Kidney glomerular epithelial cell (primary cell): ENCODE measurements at regions not wholly inside any gene's neighbourhood (a gene's known extent, or its start where the extent isn't known, plus 50 kb on each side); places are given as distances from the start of the nearest gene placed in this dataset.
"Not testable (repeated sequence)": the region's sequence is repeated elsewhere in the genome, so short reads cannot be mapped to it uniquely, and the experiment has no call there.

Experiments
- DNase-seq: peaks from one replicate; lab custom pipeline; 2025; lab: John Stamatoyannopoulos, UW

DNA sequence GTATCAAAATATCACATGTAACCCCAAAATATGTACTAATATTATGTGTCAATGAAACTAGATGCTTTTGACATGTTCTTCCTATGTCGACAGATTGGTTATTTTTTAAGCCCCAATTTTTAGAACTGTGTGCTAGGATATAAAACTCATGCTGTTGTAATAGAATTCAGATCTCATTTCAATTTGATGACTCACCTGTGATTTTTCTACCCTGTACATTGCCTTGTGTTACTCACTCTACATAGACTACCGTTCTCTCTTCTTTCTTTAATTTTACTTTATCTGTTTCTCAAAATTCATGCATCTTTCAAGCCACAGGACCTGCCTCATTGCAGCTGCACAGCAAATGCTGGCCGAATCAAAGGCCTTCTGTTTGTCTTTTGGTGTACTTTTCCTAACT, 284.5 kb downstream of the MAT2B start:
- DNase-seq = no peak

DNA sequence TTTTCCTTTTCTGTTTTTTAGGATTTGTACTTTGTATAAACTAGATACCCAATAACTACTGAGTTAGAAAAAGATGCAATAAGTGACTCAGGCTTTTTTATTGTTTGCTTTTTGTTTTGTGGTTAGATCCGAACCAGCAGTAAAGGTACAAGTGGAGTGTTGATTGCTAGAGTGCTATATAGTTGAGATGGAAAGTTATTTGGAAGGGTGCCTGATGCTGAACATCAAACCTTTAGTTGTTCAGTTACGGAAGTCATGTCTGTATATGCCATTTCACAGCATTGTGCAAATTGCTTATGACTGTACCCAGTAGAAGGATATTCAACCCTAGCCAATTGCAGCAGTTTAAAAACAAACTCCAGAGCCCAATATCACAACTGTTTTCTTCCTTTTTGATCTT, 285.1 kb downstream of the MAT2B start:
- DNase-seq = no peak

DNA sequence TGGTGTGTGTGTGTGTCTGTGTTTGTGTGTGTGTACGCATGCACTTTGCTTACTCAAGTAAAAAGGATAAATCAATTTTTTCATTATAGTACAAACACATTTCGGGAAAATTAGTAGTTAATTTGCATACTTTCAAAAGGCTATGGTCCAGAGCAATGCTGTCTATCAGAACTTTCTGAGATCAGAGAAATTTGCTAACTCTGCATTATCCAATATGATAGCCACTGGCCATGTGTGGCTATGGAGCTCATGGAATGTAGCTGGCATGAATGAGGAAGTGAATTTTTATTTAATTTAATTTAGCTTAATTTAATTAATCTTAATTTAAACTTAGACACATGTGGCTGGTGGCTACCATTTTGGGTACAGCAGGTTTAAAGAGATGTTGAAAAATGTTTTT, 289.6 kb downstream of the MAT2B start:
- no peak for DNase-seq

DNA sequence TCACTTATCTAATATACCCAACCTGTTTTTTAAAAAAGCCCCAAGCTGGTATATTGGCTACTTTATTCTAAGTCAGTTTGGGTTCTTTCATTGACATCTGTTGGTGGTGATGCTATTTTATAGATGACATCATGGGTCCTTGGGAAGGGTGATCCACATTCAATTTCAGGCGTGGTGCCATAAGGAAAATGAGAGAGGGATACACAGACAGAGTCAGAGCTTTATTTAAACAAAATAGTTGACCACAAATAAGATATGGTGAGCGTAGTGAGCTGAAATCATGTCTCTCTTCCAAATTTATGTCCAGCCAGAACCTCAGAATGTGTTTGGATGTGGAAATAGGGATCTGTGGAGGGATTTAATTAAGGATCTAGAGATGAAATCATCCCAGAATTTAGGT, 302.4 kb downstream of the MAT2B start:
- DNase-seq = no peak

DNA sequence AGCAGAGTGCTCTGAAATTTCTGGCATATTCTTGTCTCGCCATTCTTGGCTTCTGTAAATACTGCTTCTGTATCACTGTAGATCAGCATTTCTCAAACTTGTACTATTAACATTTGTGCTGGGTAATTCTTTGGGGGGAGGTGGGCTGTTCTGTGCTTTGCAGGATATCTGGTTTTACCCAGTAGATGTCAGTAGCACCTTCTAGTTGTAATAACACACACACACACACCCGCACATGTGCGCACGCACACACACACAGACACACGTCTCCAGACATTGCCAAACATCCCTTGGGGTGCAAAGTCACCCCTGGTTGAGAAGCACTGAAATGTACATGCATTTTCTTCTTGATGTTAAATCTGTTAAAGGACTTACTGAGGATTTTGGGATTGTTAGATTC, 304.1 kb downstream of the MAT2B start:
- no peak for DNase-seq

DNA sequence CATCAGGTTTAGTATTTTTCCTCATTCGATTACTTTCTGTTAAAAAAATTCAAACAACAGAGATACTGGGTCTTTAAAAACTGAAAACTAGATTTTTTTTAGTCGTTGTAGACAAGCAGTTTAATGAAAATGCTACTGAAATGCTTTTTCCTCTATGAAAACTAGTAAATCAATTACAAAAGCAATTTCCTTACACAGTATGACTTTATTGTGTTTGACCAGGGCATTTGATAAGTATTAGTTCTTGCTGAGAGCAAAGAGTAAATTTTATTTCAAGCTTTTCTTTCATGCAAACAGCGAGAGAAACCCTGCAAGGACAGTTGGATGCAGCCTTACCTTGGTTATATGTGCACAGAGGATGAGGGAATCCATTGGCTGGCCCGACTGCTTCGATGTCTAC, 308.5 kb downstream of the MAT2B start:
- no peak for DNase-seq

DNA sequence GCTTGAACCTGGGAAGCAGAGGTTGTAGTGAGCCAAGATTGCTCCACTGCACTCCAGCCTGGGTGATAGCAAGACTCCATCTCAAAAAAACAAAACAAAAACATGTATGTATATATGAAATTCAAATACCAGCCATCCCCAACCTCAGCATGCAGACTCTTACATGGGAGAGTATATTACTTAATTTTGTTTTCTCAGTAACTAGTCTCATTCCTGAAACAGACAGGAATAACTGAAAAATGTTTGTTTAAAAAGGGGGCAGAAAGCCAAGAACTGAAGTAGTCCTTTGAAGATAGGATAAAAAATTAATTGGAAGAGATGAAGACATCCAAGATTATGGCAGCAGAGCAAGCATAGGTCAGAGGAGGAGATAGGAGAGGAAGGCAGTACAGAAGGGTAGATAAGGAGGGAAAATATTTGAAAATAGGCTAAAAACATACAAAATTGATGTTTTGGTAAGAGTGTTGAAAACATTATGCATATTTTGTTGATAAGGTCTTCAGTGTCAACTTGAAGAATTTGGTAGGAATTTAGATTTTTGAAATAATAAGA, 309.9 kb downstream of the MAT2B start:
- no peak for DNase-seq

DNA sequence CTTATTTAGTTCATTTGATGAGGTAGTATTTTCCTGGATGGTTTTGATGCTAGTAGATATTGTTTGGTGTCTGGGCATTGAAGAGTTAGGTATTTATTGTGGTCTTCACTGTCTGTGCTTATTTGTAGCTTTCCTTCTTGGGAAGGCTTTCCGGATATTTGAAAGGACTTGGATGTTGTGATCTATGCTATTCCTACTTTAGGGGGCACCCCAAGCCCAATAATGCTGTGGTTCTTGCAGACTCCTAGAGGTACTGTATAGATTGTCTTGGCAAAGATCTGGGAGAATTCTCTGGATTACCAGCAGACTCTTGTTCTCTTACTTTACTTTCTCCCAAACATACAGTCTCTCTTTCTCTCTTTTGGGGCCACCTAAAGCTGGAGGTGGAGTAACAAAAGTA, 315.7 kb downstream of the MAT2B start:
- DNase-seq = no peak

DNA sequence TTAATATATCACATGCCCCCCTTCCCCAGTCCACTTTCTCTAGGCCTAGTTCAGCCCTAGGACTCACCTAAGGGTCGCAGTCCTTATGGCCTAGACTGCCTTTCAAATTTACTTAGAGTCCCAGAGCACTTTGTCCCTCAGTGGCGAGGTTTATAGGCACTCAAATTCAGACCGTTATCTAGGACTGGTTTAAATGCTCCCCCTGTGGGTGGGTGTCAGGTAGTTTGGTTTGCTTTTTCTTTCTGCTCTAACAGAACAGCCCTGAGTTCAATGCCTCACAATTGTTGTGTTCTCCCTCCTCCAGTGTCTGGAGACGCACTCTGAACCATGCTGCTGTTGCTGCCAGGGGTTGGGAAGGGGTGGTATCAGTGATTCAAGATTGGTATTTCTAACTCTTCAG, 317.1 kb downstream of the MAT2B start:
- DNase-seq = no peak

DNA sequence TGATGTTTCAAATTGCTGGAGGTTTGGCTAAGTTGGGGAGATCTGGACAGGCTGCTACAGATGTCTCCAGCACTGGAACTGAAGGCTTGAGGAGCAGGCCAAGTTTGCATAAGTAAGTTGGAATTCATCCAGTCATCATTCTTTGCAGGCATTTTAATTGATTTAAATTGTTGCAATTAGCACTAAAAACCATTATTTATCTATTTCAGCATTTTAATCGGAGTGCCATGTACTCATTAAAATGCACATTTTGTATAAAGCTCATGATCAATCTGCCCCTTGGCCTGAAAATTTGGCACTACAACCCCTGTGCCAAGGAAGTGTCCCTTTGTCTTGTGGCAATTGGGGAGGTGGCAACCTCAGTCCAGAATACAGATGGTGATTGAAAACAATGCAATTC, 320.2 kb downstream of the MAT2B start:
- no peak for DNase-seq

DNA sequence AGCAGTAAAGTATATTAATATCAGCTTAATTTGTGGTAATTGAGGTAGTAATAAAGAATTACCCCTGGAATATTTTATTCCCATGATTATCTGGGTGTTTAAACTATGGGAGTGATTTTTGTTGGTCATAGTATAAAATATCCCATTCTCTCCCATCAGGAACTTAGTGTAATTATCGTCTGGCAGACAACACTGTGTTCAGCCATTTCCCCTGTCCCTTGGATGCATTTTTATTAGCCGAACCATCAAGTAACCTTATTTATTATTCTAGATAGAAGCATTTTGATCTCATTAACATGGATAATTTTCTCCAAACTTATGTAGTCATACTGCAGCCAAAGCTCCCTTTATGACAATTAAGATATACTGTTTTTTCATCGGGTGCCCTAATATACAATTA, 320.8 kb downstream of the MAT2B start:
- no peak for DNase-seq

DNA sequence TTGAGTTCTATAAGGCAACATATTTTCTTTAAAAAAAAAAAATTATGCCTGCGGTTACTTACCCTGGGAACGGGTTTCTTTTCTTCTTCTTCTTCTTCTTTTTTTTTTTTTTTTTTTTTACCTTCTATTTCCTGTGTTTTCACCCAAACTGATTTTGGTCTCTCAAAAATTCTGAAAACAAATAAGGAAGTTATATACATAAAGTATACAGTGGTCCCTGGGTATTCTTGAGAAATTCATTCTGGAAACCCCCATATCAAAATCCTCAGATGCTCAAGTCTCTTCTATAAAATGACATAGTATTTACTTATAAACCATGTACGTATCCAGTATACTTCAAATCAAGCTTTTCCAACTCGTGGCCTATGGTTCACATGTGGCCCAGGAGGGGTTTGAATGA, 326.7 kb downstream of the MAT2B start:
- no peak for DNase-seq

DNA sequence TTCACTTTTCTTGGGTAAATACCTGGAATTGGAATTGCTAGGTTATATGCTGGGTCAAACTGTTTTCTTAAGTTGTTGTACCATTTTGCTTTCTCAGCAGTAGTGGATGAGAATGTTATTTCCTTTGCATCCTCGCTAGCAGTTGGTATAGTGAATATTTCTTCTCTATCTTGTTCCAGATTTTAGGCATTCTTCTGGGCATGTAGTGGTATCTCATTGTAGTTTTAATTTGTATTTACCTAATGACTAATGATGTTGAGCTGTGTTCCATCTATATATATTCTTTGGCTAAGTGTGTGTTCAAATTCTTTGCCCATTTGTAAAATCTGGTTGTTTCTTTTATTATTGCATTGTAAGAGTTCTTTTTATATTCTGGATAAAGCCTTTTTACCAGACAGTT, 333.3 kb downstream of the MAT2B start:
- no peak for DNase-seq

DNA sequence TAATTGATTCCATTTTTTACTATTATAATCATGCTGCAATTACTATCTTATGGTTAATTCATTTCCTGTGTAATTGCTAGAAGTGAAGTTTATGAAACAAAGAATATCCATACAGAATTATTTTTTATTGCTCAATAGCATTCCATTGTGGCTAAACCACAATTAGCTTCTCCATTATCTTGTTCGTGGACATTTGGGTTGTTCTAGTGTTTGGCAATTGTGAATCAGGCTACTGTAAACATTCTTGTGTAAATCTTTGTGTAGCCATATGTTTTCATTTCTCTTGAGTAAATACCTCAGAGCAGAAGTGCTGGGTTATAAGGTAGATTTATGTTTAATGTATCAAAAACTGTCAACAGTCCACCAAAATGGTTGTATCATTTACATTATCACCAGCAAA, 341.1 kb downstream of the MAT2B start:
- DNase-seq = no peak

DNA sequence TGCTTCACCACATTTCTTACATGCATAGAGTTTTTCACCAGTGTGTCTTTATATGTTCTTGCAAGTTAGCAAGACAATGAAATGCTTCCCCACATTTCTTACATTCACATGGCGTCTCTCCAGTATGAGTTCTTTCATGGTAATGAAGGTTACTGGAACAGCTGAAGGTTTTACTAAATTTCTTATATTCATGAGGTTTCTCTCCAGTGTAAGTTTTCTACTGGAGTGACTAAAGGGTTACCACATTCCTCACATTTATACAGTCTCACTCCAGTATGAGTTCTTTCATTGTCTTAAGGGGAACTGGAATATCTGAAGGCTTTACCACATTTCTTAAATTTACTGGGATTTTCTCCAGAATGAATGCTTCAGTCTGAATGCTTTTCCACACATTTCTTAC, 350.3 kb downstream of the MAT2B start:
- no peak for DNase-seq

DNA sequence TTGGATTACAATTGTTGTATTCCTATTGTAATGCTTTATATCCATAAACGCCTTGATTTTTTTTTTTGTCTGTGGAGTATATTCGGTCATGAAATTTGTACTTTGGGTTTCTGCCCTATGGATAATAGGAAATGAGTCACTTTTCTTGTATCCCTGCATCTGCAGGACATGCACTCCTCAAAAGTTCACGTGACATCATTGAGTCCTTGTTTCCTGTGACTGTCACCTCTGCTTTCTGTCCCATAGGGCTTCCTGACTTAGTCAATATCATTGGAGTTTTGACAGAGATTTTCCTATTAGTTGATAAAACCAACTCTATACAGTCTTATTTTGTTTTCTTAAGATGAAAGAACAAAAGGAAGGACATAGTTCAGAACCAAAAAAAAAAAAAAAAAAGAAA, 356.3 kb downstream of the MAT2B start:
- no peak for DNase-seq

DNA sequence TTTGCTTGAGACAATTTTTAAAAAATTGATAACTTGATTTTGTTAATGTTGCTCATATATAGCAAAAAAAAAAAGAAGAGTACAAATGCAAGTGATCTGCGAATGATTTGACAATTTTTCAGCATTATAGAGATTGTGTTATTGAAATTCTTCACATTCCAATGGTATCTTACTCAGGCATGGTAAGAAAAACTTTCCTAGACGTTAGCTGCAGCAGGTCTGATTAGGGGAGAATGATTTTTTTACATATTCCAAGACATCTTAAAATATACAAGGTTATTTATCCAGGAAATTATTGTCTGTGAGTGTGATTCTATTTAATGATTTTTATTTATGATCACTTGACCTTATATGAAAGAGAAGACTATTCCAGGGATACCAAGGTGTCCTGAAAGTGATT, 361.9 kb downstream of the MAT2B start:
- no peak for DNase-seq

DNA sequence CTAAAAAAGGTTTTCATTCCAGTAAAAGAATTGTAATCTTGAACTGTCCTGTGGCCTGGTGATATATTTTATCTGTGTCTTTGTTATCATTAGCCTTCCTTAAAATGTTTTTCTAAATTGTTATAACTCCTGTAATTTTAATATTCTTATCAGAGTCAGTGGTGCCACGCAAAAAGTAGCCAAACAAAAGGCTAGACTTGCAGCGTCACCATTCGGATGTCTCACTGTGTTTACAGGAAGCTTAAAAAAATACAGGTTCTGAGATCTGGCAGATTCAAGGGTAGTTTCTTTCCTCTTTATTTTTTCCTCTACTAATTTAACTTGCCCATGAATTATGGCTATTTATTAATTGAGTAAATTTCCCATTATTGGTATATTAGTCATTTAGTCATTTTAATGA, 362.3 kb downstream of the MAT2B start:
- DNase-seq = no peak

DNA sequence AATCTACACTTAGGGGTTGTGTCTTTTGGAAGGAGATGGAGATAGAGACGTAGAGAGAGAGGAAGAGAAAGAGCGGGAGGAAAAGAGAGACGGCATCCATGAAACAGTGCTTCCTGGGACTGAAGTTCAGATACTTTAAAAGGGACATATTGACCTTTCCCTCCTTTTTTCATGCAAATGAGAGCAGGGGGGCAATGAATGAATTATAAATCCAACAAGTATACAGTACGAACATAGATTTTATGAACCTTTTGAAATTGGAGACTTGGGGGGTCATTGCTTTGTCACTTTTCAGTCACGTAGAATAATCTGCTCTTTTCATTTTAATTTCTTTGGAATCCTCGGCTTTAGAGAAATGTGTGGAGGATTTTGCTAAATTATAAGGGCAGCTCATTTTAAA, 364.2 kb downstream of the MAT2B start:
- DNase-seq = no peak

DNA sequence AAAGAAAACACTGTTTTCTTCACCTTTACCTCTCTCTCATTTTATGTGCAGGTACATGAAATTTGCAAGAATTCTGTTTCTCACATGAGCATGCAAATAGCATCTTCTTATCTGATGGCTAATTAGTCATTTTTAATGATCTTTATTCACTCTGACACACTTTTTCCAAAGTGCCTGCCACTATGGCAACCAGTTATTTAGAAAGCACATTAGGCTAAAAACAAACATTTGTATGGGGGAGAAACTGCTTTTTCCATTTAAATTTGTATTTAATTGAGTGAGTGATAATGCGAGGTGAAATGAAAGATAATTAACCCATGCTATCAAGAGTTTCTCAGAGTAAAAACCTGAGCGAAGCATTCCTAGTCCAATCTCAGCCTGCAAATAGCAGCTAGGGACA, 365.0 kb downstream of the MAT2B start:
- no peak for DNase-seq

DNA sequence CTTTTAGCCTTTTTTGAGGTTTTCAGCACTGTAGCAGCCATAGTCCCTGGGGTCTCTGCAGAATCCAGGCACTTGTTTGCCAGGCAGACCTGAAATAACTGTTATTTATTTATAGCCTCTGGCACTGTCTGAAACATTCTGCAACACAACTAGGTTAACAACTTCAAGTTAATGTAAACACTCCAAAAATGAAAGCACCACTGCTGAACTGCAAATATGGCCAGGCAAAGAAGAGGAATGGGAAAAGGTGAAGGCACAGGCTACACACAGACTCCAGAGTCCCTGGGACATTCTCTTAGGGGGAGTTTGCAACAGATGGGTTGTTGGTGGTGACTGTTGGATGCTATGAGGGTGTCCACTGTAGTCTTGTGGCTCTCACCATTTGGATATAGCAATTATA, 369.0 kb downstream of the MAT2B start:
- no peak for DNase-seq

DNA sequence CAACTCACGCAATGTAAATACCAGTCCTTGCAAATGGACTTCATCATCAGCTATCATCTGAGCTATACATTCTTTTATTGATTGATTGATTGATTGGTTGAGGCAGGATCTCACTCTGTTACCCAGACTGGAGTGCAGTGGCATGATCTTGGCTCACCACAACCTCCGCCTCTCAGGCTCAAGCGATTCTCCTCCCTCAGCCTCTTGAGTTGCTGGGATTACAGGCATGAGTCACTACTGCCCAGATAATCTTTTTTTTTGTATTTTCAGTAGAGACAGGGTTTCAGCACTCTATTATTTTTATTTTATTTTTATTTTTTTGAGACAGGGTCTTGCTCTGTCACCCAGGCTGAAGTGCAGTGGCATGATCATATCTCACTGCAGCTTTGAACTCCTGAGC, 369.5 kb downstream of the MAT2B start:
- not testable (repeated sequence) for DNase-seq

DNA sequence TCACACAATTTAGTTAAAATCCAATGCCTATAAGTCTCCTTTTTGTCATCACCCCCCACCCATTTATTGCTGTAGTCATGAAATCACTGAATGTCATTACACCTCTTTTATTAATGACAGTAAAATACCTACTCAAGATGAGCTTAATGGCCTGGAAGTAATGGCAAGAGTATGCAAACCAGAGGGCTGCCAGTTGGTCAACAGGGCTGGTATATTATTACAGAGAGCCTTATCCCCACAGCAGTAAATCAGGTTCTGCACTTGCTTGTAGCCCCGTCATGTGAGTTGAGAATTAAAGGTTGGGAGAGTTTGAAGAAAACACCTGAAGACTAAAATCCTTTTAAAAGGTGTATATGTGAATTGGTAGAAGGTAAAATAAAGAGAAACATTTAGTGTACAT, 372.4 kb downstream of the MAT2B start:
- no peak for DNase-seq

DNA sequence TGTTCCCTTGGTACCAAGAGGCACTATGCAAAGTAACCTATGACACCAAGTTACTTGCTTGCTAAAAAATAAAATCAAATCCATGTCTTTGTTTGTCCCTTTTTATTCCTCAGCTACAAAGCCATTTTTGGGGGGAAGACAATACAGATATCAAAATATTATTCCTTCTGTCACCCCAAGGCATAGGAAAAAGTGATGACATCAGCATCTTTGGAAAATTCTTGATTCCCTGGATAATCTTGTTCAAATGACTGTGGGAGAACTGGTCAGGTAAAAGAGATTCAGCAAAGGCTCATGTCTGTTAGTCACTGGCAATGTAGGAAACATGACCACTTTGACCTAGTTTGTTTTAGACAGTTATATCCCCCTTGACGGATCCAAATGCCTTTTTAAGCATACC, 373.1 kb downstream of the MAT2B start:
- DNase-seq = no peak

DNA sequence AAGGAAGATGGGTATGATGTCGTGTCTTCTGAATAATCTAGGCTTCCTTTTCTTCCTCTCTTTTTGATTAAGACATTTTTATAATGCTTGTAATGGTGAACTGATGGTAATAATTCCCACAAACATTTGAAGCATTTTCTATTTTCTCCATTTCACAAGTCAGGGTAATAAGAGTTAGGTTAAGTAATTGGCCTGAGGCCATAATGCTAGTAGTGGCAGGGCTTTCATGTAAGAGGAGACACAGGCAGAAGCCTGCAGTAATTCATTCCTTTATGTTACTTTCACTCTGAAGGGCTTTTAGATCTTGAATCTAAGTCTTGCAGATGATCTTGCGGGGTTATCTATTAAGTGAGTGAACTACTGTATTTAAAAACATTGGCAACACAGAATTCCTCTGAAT, 374.9 kb downstream of the MAT2B start:
- DNase-seq = no peak
